ENCODE measurements at regions not wholly inside any gene's neighbourhood (a gene's known extent, or its start where the extent isn't known, plus 50 kb on each side); places are given as distances from the start of the nearest gene placed in this dataset.

- intact Hi-C loops (cut with micrococcal nuclease): no loop called here
Measured at GRCh38 chr15:66927201-66928077, 138.0 kb upstream of the SMAD3 start.

GRCh38 chr15:66928101-66928500 lies 137.3 kb upstream of the SMAD3 start:
- intact Hi-C loops (cut with micrococcal nuclease): no loop called here

GRCh38 chr15:66928784-66929183 lies 136.6 kb upstream of the SMAD3 start:
- intact Hi-C loops (cut with micrococcal nuclease): no loop called here

- intact Hi-C loops (cut with micrococcal nuclease): no loop called here
Measured at GRCh38 chr15:66929843-66930402, 135.5 kb upstream of the SMAD3 start.

- intact Hi-C loops (cut with micrococcal nuclease): no loop called here
Measured at GRCh38 chr15:66931768-66932633, 133.4 kb upstream of the SMAD3 start.

- intact Hi-C loops (cut with micrococcal nuclease): no loop called here
Measured at GRCh38 chr15:66932634-66933024, 132.8 kb upstream of the SMAD3 start.

- intact Hi-C loops (cut with micrococcal nuclease): no loop called here
Measured at GRCh38 chr15:66933932-66934867, 131.2 kb upstream of the SMAD3 start.

GRCh38 chr15:66934868-66935520 lies 130.4 kb upstream of the SMAD3 start:
- intact Hi-C loops (cut with micrococcal nuclease): no loop called here

GRCh38 chr15:66935688-66936087 lies 129.7 kb upstream of the SMAD3 start:
- intact Hi-C loops (cut with micrococcal nuclease): no loop called here

- intact Hi-C loops (cut with micrococcal nuclease): no loop called here
Measured at GRCh38 chr15:66936109-66936860, 129.1 kb upstream of the SMAD3 start.

- intact Hi-C loops (cut with micrococcal nuclease): no loop called here
Measured at GRCh38 chr15:66936861-66937582, 128.4 kb upstream of the SMAD3 start.

GRCh38 chr15:66937588-66937987 lies 127.8 kb upstream of the SMAD3 start:
- intact Hi-C loops (cut with micrococcal nuclease): no loop called here

- intact Hi-C loops (cut with micrococcal nuclease): no loop called here
Measured at GRCh38 chr15:66938114-66938830, 127.1 kb upstream of the SMAD3 start.

- intact Hi-C loops (cut with micrococcal nuclease): no loop called here
Measured at GRCh38 chr15:66939016-66939415, 126.4 kb upstream of the SMAD3 start.

GRCh38 chr15:66939451-66940023 lies 125.9 kb upstream of the SMAD3 start:
- intact Hi-C loops (cut with micrococcal nuclease): no loop called here

- intact Hi-C loops (cut with micrococcal nuclease): no loop called here
Measured at GRCh38 chr15:66940368-66940767, 125.0 kb upstream of the SMAD3 start.

GRCh38 chr15:66941108-66941711 lies 124.2 kb upstream of the SMAD3 start:
- intact Hi-C loops (cut with micrococcal nuclease): no loop called here

GRCh38 chr15:66941791-66942190 lies 123.6 kb upstream of the SMAD3 start:
- intact Hi-C loops (cut with micrococcal nuclease): no loop called here

All from T-helper 1 cell treated with Interleukin-12 subunit alpha and Interleukin-12 subunit beta and Interleukin-4 antibody, amounts not matched to agents 30 ng/mL and 1 ng/mL, for 36 hours (primary cell).